OCI-LY7 (cell line): ENCODE measurements at regions not wholly inside any gene's neighbourhood (a gene's known extent, or its start where the extent isn't known, plus 50 kb on each side); places are given as distances from the start of the nearest gene placed in this dataset.

Experiments
- BruUV-seq: library from RNA; stranded (reverse); fragments of 400-500 nt; replicated peaks from 2 replicates; lab custom pipeline; 2021; lab: Mats Ljungman, UMichigan
- CTCF ChIA-PET: fragments of 300-600 bp; sonication (Branson Sonifier 250); formaldehyde crosslinking; loops from one replicate; lab custom pipeline; 2022; ENCODE audit warnings: antibody characterized with exemption; ENCODE audit not compliant: unreplicated experiment; lab: Charles Lee
- POLR2A ChIA-PET: fragments of 300-600 bp; sonication (Branson Sonifier 250); formaldehyde crosslinking; loops from one replicate; lab custom pipeline; 2022; ENCODE audit warnings: antibody characterized with exemption; lab: Charles Lee
- DNase-seq: peaks from one replicate; pipeline ENCODE4 v3.0.0-alpha.2; 2015; ENCODE audit warnings: low spot score
- H2AFZ ChIP-seq: fragments of 200-600 bp; sonication (generic), shearing (Covaris generic); 2 replicates; pipeline ENCODE4 v1.6.1; 2014; ENCODE audit warnings: mild to moderate bottlenecking, antibody characterized with exemption, low read length, moderate library complexity
- H3K27ac ChIP-seq: fragments of 200-600 bp; sonication (generic); 2 replicates; pipeline ENCODE4 v1.5.1; 2014; ENCODE audit warnings: mixed run types, low read depth, mild to moderate bottlenecking, moderate library complexity, low read length, inconsistent platforms; ENCODE audit not compliant: poor library complexity, severe bottlenecking
- H3K36me3 ChIP-seq: fragments of 200-600 bp; sonication (generic); 2 replicates; pipeline ENCODE4 v1.6.1; 2014; ENCODE audit warnings: mild to moderate bottlenecking, antibody characterized with exemption, low read length, moderate library complexity, mixed read lengths; ENCODE audit not compliant: insufficient read depth
- H3K4me1 ChIP-seq: fragments of 200-600 bp; sonication (generic); 2 replicates; pipeline ENCODE4 v1.5.1; 2014; ENCODE audit warnings: mild to moderate bottlenecking, low read length; ENCODE audit not compliant: insufficient read depth, poor library complexity, severe bottlenecking
- H3K4me2 ChIP-seq: fragments of 200-600 bp; sonication (generic); 2 replicates; pipeline ENCODE4 v1.6.1; 2014; ENCODE audit warnings: mild to moderate bottlenecking, low read length
- H3K4me3 ChIP-seq: fragments of 200-600 bp; sonication (generic); 2 replicates; pipeline ENCODE4 v1.5.1; 2014; ENCODE audit warnings: mild to moderate bottlenecking, low read depth, low read length; ENCODE audit not compliant: poor library complexity, severe bottlenecking
- H3K79me2 ChIP-seq: fragments of 200-600 bp; sonication (generic); 2 replicates; pipeline ENCODE4 v1.6.1; 2016; ENCODE audit warnings: low read depth, mild to moderate bottlenecking, low read length, moderate library complexity, mixed read lengths; ENCODE audit not compliant: insufficient read depth
- H3K9me2 ChIP-seq: fragments of 200-600 bp; sonication (generic); 2 replicates; pipeline ENCODE4 v1.6.1; 2016; ENCODE audit warnings: mild to moderate bottlenecking, low read length, mixed read lengths; ENCODE audit not compliant: insufficient read depth
- H3K9me3 ChIP-seq: fragments of 200-600 bp; sonication (generic); 2 replicates; pipeline ENCODE4 v1.6.1; 2014; ENCODE audit warnings: mild to moderate bottlenecking, mixed run types, low read length, mixed read lengths
- H4K20me1 ChIP-seq: fragments of 200-600 bp; sonication (generic); 2 replicates; pipeline ENCODE4 v1.6.1; 2014; ENCODE audit warnings: mild to moderate bottlenecking, antibody characterized with exemption, low read length, moderate library complexity, mixed read lengths; ENCODE audit not compliant: insufficient read depth
- CTCF ChIP-seq: fragments of 200-600 bp; sonication (generic); conservative IDR thresholded peaks from 2 replicates; pipeline ENCODE4 v1.5.1; 2014; ENCODE audit warnings: mild to moderate bottlenecking, antibody characterized with exemption, low read length, moderate library complexity, mixed read lengths
- EZH2phosphoT487 ChIP-seq: fragments of 200-600 bp; sonication (generic); IDR thresholded peaks from 2 replicates; pipeline ENCODE4 v1.6.1; 2018; ENCODE audit warnings: low read depth, borderline replicate concordance, mild to moderate bottlenecking, mixed run types, antibody characterized with exemption, low read length, moderate library complexity, mixed read lengths
- intact Hi-C: fragments of 100-400 bp; cut with micrococcal nuclease; formaldehyde crosslinking; loops from one replicate; pipeline ENCODE4 v1.10.0; 2022; ENCODE audit not compliant: unreplicated experiment

GRCh38 chr6:145313041-145313855, 422.1 kb downstream of the EPM2A start:
- Histone ChIP-seq H3K79me2 (no peaks in the 10 kb centered on the region), H3K4me1 (no peaks in the 10 kb centered on the region), H2AFZ (no peak overlapping the region), H3K9me3 (no peaks in the 10 kb centered on the region), H3K36me3 (no peaks in the 10 kb centered on the region), H3K27ac (no peak overlapping the region), H3K4me2 (no peak overlapping the region), H3K9me2 (no peaks in the 10 kb centered on the region), H4K20me1 (no peaks in the 10 kb centered on the region), H3K4me3 (no peak overlapping the region)
- ChIA-PET POLR2A (interaction anchor here (0.5 kb wide), 1 partner anchor 829 kb away, joined by 3 read pairs; no protein-coding TSS in a partner anchor), CTCF (no interaction called here)
- no TSS peak for BruUV-seq
- TF ChIP-seq EZH2phosphoT487: no peak
- TF ChIP-seq CTCF: no peak
- intact Hi-C loops: no loop called here
- DNase-seq: no peak

GRCh38 chr6:145315982-145316600, 419.2 kb downstream of the EPM2A start:
- Histone ChIP-seq H4K20me1 (no peaks in the 10 kb centered on the region), H3K79me2 (no peaks in the 10 kb centered on the region), H3K4me1 (no peaks in the 10 kb centered on the region), H3K4me3 (no peak overlapping the region), H3K27ac (no peak overlapping the region), H3K36me3 (no peaks in the 10 kb centered on the region), H3K9me2 (no peaks in the 10 kb centered on the region), H2AFZ (no peak overlapping the region), H3K4me2 (no peak overlapping the region), H3K9me3 (no peaks in the 10 kb centered on the region)
- CTCF ChIA-PET: no interaction called here
- no TSS peak for BruUV-seq
- DNase-seq: no peak
- POLR2A ChIA-PET: no interaction called here
- no peak for TF ChIP-seq CTCF
- no peak for TF ChIP-seq EZH2phosphoT487
- intact Hi-C loops: no loop called here

- no TSS peak for BruUV-seq
- intact Hi-C loops: no loop called here
- H3K79me2 ChIP-seq: no peaks in the 10 kb centered on the region
- no peaks in the 10 kb centered on the region for H4K20me1 ChIP-seq
- no peaks in the 10 kb centered on the region for H3K9me3 ChIP-seq
- POLR2A ChIA-PET: no interaction called here
- TF ChIP-seq EZH2phosphoT487 (no peak), CTCF (no peak)
- no peak overlapping the region for H2AFZ ChIP-seq
- CTCF ChIA-PET: no interaction called here
- no peak overlapping the region for H3K27ac ChIP-seq
- H3K4me2 ChIP-seq: no peak overlapping the region
- H3K4me1 ChIP-seq: no peaks in the 10 kb centered on the region
- no peaks in the 10 kb centered on the region for H3K36me3 ChIP-seq
- H3K4me3 ChIP-seq: no peak overlapping the region
- no peak for DNase-seq
- H3K9me2 ChIP-seq: no peaks in the 10 kb centered on the region
Observed at GRCh38 chr6:145318952-145319351, 416.4 kb downstream of the EPM2A start.
